ENCODE measurements at regions not wholly inside any gene's neighbourhood (a gene's known extent, or its start where the extent isn't known, plus 50 kb on each side); places are given as distances from the start of the nearest gene placed in this dataset.

GRCh38 chr7:113010377-113010776 is 76.2 kb downstream of the GPR85 start:
- Mint-ChIP-seq H3K36me3 (ENCODE audit: low read depth) (no peaks in the 10 kb centered on the region), H3K27me3 (ENCODE audit: low read depth) (no peaks in the 10 kb centered on the region), H3K27ac (no peak overlapping the region), H3K4me1 (peaks cover 6% of the 10 kb centered on the region), H3K9me3 (peaks cover 27% of the 10 kb centered on the region), H3K4me3 (no peak overlapping the region)
- TF ChIP-seq, protein P1, sequence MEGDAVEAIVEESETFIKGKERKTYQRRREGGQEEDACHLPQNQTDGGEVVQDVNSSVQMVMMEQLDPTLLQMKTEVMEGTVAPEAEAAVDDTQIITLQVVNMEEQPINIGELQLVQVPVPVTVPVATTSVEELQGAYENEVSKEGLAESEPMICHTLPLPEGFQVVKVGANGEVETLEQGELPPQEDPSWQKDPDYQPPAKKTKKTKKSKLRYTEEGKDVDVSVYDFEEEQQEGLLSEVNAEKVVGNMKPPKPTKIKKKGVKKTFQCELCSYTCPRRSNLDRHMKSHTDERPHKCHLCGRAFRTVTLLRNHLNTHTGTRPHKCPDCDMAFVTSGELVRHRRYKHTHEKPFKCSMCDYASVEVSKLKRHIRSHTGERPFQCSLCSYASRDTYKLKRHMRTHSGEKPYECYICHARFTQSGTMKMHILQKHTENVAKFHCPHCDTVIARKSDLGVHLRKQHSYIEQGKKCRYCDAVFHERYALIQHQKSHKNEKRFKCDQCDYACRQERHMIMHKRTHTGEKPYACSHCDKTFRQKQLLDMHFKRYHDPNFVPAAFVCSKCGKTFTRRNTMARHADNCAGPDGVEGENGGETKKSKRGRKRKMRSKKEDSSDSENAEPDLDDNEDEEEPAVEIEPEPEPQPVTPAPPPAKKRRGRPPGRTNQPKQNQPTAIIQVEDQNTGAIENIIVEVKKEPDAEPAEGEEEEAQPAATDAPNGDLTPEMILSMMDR (IDR thresholded peaks at IDR 0.05; ENCODE audit: unreplicated experiment in 3 of 3) = no peak

DNA sequence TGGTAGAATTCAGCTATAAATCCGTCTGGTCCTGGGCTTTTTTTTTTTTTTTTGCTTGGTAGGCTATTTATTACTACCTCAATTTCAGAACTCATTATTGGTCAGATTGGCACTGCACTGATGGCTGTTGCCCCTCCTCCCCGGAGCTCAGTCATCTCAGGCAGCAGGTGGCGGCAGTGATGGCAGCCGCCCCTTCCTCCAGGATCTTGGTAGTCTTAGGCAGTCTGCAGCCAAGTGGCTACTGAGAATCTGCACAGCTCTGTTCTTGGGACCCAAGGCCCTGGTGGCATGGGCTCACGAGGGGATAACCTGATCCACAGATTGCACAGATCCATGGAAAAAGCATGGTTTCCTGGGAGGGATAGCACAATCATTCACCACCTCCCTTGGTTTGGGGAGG is 77.9 kb downstream of the GPR85 start:
- no peak overlapping the region for H3K4me3 Mint-ChIP-seq
- TF ChIP-seq, protein P1 (IDR thresholded peaks at IDR 0.05; ENCODE audit: unreplicated experiment in 3 of 3) = no peak
- no peaks in the 10 kb centered on the region for H3K27me3 Mint-ChIP-seq (ENCODE audit: low read depth)
- no peaks in the 10 kb centered on the region for H3K4me1 Mint-ChIP-seq
- peaks cover 26% of the 10 kb centered on the region for H3K9me3 Mint-ChIP-seq
- H3K36me3 Mint-ChIP-seq (ENCODE audit: low read depth) = no peaks in the 10 kb centered on the region
- H3K27ac Mint-ChIP-seq = no peak overlapping the region

GRCh38 chr7:113004726-113005454 is 81.7 kb downstream of the GPR85 start:
- no peak overlapping the region for H3K27ac Mint-ChIP-seq
- peaks cover 10% of the 10 kb centered on the region for H3K9me3 Mint-ChIP-seq
- H3K4me1 Mint-ChIP-seq = no peaks in the 10 kb centered on the region
- TF ChIP-seq, protein P1 (IDR thresholded peaks at IDR 0.05; ENCODE audit: unreplicated experiment in 3 of 3) = no peak
- H3K36me3 Mint-ChIP-seq (ENCODE audit: low read depth) = no peaks in the 10 kb centered on the region
- no peak overlapping the region for H3K4me3 Mint-ChIP-seq
- no peaks in the 10 kb centered on the region for H3K27me3 Mint-ChIP-seq (ENCODE audit: low read depth)

- Mint-ChIP-seq H3K27ac (no peak overlapping the region), H3K27me3 (ENCODE audit: low read depth) (no peaks in the 10 kb centered on the region), H3K36me3 (ENCODE audit: low read depth) (no peaks in the 10 kb centered on the region), H3K9me3 (peaks cover 3% of the 10 kb centered on the region), H3K4me3 (no peak overlapping the region), H3K4me1 (peaks cover 4% of the 10 kb centered on the region)
- TF ChIP-seq, protein P1 (IDR thresholded peaks at IDR 0.05; ENCODE audit: unreplicated experiment in 3 of 3) = no peak
These were observed 86.2 kb downstream of the GPR85 start for GRCh38 chr7:113000316-113001020.

DNA sequence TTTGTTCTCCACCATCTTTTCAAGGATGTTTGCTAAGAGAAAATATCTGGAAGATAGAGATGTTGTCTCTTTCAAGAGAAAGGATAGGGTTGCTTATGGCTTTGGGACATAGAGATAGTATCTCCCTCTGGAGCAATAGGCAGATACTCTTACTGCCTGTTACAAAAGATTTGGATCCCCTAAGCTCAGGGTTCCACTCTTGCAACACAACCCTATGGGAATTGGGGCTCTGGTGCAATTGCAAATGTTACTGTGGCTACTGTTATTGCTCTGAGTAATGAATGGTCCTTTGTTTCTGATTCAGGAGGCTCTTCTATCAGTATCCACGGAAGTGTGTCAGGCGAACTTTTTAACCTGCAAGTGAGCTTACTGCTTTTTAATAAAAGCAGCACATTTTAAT is 88.8 kb downstream of the GPR85 start:
- peaks cover 4% of the 10 kb centered on the region for H3K4me1 Mint-ChIP-seq
- no peaks in the 10 kb centered on the region for H3K27me3 Mint-ChIP-seq (ENCODE audit: low read depth)

More for the DNA sequence above, 88.8 kb downstream of the GPR85 start:
- Mint-ChIP-seq H3K27ac (no peak overlapping the region), H3K9me3 (peaks cover 3% of the 10 kb centered on the region), H3K36me3 (ENCODE audit: low read depth) (no peaks in the 10 kb centered on the region), H3K4me3 (no peak overlapping the region)
- TF ChIP-seq, protein P1 (IDR thresholded peaks at IDR 0.05; ENCODE audit: unreplicated experiment in 3 of 3) = no peak
